NOMO-1 treated with dmso at 0.1 percent for 144 hours (cell line): ENCODE measurements at regions not wholly inside any gene's neighbourhood (a gene's known extent, or its start where the extent isn't known, plus 50 kb on each side); places are given as distances from the start of the nearest gene placed in this dataset.
"Not testable (repeated sequence)": the region's sequence is repeated elsewhere in the genome, so short reads cannot be mapped to it uniquely, and the experiment has no call there.

Source experiments
- DNase-seq: peaks from one replicate; lab custom pipeline; 2025; ENCODE audit not compliant: unreplicated experiment; lab: John Stamatoyannopoulos, UW

- DNase-seq = no peak
Observed at GRCh38 chr18:67788310-67789164, 272.0 kb upstream of the DSEL start.

- no peak for DNase-seq
Observed at GRCh38 chr18:67783196-67783946, 266.9 kb upstream of the DSEL start.

GRCh38 chr18:67778016-67778415 is 261.5 kb upstream of the DSEL start:
- no peak for DNase-seq

GRCh38 chr18:67776929-67777328 is 260.4 kb upstream of the DSEL start:
- no peak for DNase-seq

- DNase-seq = no peak
Observed at GRCh38 chr18:67771271-67771670, 254.8 kb upstream of the DSEL start.

GRCh38 chr18:67770520-67770919 is 254.0 kb upstream of the DSEL start:
- no peak for DNase-seq

- DNase-seq = no peak
Observed at GRCh38 chr18:67766930-67767329, 250.4 kb upstream of the DSEL start.

GRCh38 chr18:67752211-67752610 is 235.7 kb upstream of the DSEL start:
- not testable (repeated sequence) for DNase-seq

- no peak for DNase-seq
Observed at GRCh38 chr18:67742954-67743353, 226.4 kb upstream of the DSEL start.

- DNase-seq = no peak
Observed at GRCh38 chr18:67742525-67742924, 226.0 kb upstream of the DSEL start.

- DNase-seq = no peak
Observed at GRCh38 chr18:67735506-67735905, 219.0 kb upstream of the DSEL start.

GRCh38 chr18:67733088-67733487 is 216.6 kb upstream of the DSEL start:
- DNase-seq = no peak

GRCh38 chr18:67731851-67732250 is 215.3 kb upstream of the DSEL start:
- no peak for DNase-seq

GRCh38 chr18:67730886-67731285 is 214.4 kb upstream of the DSEL start:
- DNase-seq = no peak

- no peak for DNase-seq
Observed at GRCh38 chr18:67728364-67728763, 211.8 kb upstream of the DSEL start.

GRCh38 chr18:67726882-67727281 is 210.4 kb upstream of the DSEL start:
- DNase-seq = no peak

GRCh38 chr18:67717800-67718199 is 201.3 kb upstream of the DSEL start:
- DNase-seq = no peak

GRCh38 chr18:67715567-67715966 is 199.0 kb upstream of the DSEL start:
- no peak for DNase-seq

- no peak for DNase-seq
Observed at GRCh38 chr18:67710639-67711038, 194.1 kb upstream of the DSEL start.

- no peak for DNase-seq
Observed at GRCh38 chr18:67705748-67706147, 189.2 kb upstream of the DSEL start.

GRCh38 chr18:67695684-67696083 is 179.2 kb upstream of the DSEL start:
- no peak for DNase-seq

GRCh38 chr18:67694787-67695186 is 178.3 kb upstream of the DSEL start:
- no peak for DNase-seq
